ENCODE measurements at regions not wholly inside any gene's neighbourhood (a gene's known extent, or its start where the extent isn't known, plus 50 kb on each side); places are given as distances from the start of the nearest gene placed in this dataset.
"Not testable (repeated sequence)": the region's sequence is repeated elsewhere in the genome, so short reads cannot be mapped to it uniquely, and the experiment has no call there.

- DNase-seq = not testable (repeated sequence)
These were observed 433.7 kb downstream of the BTG1 start for GRCh38 chr12:91711925-91712324.

GRCh38 chr12:91706466-91706865, 439.2 kb downstream of the BTG1 start:
- no peak for DNase-seq

- no peak for DNase-seq
These were observed 441.2 kb downstream of the BTG1 start for GRCh38 chr12:91704446-91704845.

GRCh38 chr12:91703491-91704283, 442.0 kb downstream of the BTG1 start:
- DNase-seq = no peak

GRCh38 chr12:91702843-91703425, 442.7 kb downstream of the BTG1 start:
- DNase-seq = no peak

GRCh38 chr12:91695964-91696363, 449.7 kb downstream of the BTG1 start:
- DNase-seq = no peak

- DNase-seq = not testable (repeated sequence)
These were observed 450.2 kb downstream of the BTG1 start for GRCh38 chr12:91695406-91695805.

- no peak for DNase-seq
These were observed 455.1 kb downstream of the BTG1 start for GRCh38 chr12:91690531-91690930.

- DNase-seq = peak; percentile 4
These were observed 458.3 kb downstream of the BTG1 start for GRCh38 chr12:91687052-91688017.

GRCh38 chr12:91685917-91686316, 459.7 kb downstream of the BTG1 start:
- no peak for DNase-seq

GRCh38 chr12:91681751-91682150, 463.9 kb downstream of the BTG1 start:
- no peak for DNase-seq

- DNase-seq = no peak
These were observed 464.8 kb downstream of the BTG1 start for GRCh38 chr12:91680864-91681263.

- DNase-seq = no peak
These were observed 468.1 kb downstream of the BTG1 start for GRCh38 chr12:91677556-91677955.

- DNase-seq = no peak
These were observed 470.2 kb downstream of the BTG1 start for GRCh38 chr12:91675401-91675800.

- DNase-seq = no peak
These were observed 473.5 kb downstream of the BTG1 start for GRCh38 chr12:91672130-91672529.

GRCh38 chr12:91667694-91668093, 478.0 kb downstream of the BTG1 start:
- no peak for DNase-seq

GRCh38 chr12:91663744-91664143, 481.1 kb upstream of the DCN start:
- no peak for DNase-seq

GRCh38 chr12:91663310-91663709, 480.7 kb upstream of the DCN start:
- no peak for DNase-seq

GRCh38 chr12:91662021-91662420, 479.4 kb upstream of the DCN start:
- no peak for DNase-seq

- DNase-seq = no peak
These were observed 474.4 kb upstream of the DCN start for GRCh38 chr12:91657032-91657431.

GRCh38 chr12:91655966-91656365, 473.3 kb upstream of the DCN start:
- no peak for DNase-seq

- no peak for DNase-seq
These were observed 471.5 kb upstream of the DCN start for GRCh38 chr12:91654087-91654486.

- no peak for DNase-seq
These were observed 469.1 kb upstream of the DCN start for GRCh38 chr12:91651728-91652127.

GRCh38 chr12:91643763-91644162, 461.1 kb upstream of the DCN start:
- DNase-seq = no peak

Data from activated CD4-positive, alpha-beta T cell treated with anti-CD3 and anti-CD28 coated beads, Interleukin-10, Interleukin-2, amounts not matched to agents 100 ng/mL and 50 ng/mL, durations not matched to agents 16 hours and 8 hours (primary cell).